ENCODE measurements at regions not wholly inside any gene's neighbourhood (a gene's known extent, or its start where the extent isn't known, plus 50 kb on each side); places are given as distances from the start of the nearest gene placed in this dataset.

DNA sequence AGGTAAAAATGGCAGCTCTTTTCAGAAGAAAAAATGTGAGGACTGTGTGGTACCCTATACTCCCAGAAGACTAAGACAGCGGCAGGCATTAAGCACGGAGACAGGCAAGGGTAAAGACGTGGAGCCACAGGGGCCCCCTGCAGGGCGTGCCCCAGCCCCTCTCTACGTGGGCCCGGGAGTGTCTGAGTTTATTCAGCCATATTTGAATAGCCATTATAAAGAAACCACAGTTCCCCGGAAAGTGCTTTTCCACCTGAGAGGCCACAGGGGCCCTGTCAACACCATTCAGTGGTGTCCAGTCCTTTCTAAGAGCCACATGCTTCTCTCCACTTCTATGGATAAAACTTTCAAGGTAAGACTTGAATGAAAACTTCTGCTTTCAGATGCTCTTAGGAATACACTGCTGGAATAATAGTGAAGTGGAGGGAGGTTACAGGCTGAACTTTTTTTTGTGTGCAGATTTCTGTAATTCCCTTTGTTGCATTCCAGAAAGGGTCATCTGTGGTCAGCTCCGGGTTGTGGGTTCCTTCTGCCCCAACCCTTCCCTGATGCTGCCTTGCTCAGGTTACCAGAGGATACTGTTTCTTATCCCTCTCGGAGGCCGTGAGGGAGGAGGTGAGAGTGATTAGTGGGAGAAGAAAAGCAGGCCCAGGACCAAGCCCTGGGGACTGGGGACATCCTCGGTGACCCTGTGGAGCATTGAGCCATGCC lies 58.4 kb downstream of the SLC25A47 start:
- Mint-ChIP-seq H3K4me3 (no peak overlapping the region), H3K27ac (no peak overlapping the region), H3K9me3 (no peaks in the 10 kb centered on the region), H3K27me3 (no peaks in the 10 kb centered on the region), H3K4me1 (ENCODE audit: low read depth in 2 of 2) (peaks cover 14 to 20% of the 10 kb centered on the region in 2 donors), H3K36me3 (no peaks in the 10 kb centered on the region)
- ATAC-seq: no peak
- DNase-seq (ENCODE audit: low spot score): no peak

DNA sequence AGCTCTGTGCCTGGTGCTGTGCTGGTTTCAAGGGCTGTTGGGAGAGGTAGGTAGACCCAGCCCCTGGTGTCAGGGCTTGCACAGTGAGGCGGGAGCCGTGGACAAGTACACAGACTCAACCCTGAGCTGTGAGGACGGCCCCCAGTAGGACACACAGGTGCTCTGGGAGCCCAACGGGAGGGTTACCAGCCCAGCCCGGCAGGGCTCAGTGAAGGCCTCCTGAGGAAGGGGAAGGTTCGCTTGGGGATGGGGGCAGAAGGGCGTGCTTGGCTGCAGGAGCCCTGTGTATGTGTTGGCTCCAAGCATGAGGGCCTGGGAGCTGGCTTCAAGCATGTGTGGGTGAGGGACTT lies 58.9 kb downstream of the SLC25A47 start:
- H3K36me3 Mint-ChIP-seq: no peaks in the 10 kb centered on the region
- no peaks in the 10 kb centered on the region for H3K9me3 Mint-ChIP-seq
- H3K27me3 Mint-ChIP-seq: no peaks in the 10 kb centered on the region
- H3K4me3 Mint-ChIP-seq: no peak overlapping the region
- ATAC-seq (no peak), DNase-seq (ENCODE audit: low spot score) (no peak)
- no peak overlapping the region for H3K27ac Mint-ChIP-seq
- H3K4me1 Mint-ChIP-seq (ENCODE audit: low read depth in 2 of 2): peaks cover 8 to 14% of the 10 kb centered on the region in 2 donors

DNA sequence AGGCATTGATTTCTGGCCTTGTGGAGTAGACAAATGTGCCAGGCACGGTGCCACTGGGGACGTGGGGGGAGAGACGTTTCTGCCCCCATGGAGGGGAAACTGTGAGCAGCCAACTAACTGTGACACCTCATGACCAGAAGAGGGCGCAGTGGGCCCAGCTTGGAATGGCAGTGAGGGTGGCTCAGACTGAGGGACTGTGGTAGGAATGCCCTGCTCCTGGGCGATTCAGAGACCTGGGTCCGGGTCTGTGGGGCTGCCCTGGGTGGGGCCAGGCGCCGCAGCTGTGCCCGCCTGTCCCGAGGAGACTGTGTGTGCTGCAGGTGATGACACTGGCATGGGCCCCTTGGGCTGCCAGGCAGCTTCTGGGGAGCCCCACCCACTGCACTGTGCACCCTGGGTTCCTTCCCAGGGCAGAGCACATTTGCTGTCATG lies 60.6 kb downstream of the SLC25A47 start:
- peaks cover 0 to 11% of the 10 kb centered on the region in 2 donors for H3K4me1 Mint-ChIP-seq (ENCODE audit: low read depth in 2 of 2)
- H3K9me3 Mint-ChIP-seq: no peaks in the 10 kb centered on the region
- peak overlapping the region in 1 of 2 donors; percentile 70 for H3K27ac Mint-ChIP-seq
- ATAC-seq (peak; percentile 70 to 87), DNase-seq (ENCODE audit: low spot score) (peak; percentile 80)
- H3K27me3 Mint-ChIP-seq: no peaks in the 10 kb centered on the region
- H3K4me3 Mint-ChIP-seq: no peak overlapping the region
- H3K36me3 Mint-ChIP-seq: no peaks in the 10 kb centered on the region

DNA sequence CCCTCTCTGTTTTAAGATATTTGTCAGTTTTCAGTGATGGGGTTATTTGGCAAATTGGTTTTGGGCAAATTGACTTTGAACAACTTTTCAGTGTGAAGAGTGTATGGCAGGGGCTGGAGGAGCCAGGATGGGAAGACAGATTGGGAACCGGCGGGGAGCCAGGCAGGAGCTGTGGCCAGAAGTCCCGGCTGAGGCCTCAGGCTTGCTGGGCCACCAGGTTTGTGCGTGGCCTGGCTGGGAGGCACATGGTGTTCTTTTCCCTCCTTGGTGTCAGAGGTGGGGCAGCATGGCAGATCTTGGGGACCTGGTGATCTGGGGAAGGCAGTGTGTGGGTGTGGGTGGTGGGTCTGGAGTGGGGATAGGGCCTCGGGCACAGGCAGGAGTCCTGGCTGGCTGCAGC lies 61.1 kb downstream of the SLC25A47 start:
- Mint-ChIP-seq H3K9me3 (no peaks in the 10 kb centered on the region), H3K27me3 (no peaks in the 10 kb centered on the region), H3K36me3 (no peaks in the 10 kb centered on the region), H3K4me3 (no peak overlapping the region), H3K27ac (peak overlapping the region in 1 of 2 donors; percentile 70), H3K4me1 (ENCODE audit: low read depth in 2 of 2) (peaks cover 0 to 11% of the 10 kb centered on the region in 2 donors)
- DNase-seq (ENCODE audit: low spot score): no peak
- no peak for ATAC-seq

DNA sequence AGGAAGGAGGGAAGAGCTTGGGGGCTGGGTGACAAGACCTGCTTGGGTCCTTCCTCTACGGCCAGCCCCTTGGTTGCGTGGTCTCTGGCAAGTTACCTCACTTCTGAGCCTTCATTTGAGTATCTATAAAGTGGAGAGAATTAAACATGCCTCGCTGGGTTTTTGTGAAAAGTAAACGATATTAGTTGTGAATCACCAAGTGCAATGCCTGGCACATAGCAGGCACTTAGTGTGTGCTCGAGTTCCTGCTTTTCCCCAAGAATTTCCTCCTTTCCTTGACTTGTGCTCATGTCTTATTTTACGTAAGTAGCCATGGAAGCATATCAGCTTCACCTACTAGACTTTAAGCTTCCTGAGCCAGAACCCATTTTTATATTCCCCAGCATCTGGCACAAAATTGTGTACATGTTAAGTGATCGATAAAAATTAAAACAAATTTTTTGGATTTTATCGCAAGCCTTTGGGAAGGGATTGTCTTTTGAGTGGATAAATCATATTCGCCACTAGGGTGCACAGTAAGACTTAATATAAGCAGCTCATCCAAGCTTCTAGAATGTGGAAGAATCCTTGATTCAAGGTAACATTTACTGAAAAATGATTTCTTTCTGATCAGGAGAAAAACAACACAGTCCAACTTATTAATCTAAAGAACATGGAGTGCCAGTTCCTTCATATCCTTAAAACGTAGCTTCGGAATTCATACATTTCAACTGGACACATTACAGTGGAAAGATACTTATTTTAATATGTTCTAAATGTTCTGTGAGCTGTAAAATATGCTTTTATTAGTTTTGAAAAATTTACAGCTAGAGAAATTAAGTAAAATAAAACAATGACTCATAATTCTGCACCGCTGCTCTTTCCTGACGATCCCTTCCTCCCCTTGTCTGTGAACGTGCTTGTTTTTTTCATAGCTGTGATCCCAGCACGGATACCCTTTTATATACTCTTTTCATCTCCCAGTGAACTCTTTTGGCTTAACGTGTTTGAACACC lies 62.0 kb downstream of the SLC25A47 start:
- Mint-ChIP-seq H3K27me3 (no peaks in the 10 kb centered on the region), H3K36me3 (no peaks in the 10 kb centered on the region), H3K27ac (no peak overlapping the region), H3K9me3 (no peaks in the 10 kb centered on the region), H3K4me3 (no peak overlapping the region), H3K4me1 (ENCODE audit: low read depth in 2 of 2) (peaks cover under 1 to 12% of the 10 kb centered on the region in 2 donors)
- DNase-seq (ENCODE audit: low spot score) (no peak), ATAC-seq (no peak)

DNA sequence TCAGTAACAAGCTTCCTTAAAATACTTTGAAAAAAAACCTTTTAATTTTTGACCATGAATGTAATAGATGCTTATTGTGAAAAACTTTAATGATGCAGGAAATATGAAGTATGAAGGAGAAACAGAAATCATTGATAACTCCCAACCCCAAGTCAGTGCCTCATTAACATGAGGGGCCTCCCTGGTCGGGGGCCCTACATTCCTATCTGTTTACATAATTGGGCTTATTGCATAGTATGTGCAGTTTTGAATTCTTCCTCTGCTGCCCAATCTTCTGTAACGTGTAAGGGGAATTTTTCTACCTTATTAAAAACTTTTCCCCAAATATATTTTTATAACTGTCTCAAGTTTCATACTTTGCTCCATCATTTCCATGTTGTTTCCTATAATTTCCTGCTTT lies 63.0 kb downstream of the SLC25A47 start:
- peaks cover 0 to 5% of the 10 kb centered on the region in 2 donors for H3K27me3 Mint-ChIP-seq
- no peaks in the 10 kb centered on the region for H3K36me3 Mint-ChIP-seq
- no peak overlapping the region for H3K27ac Mint-ChIP-seq
- H3K4me3 Mint-ChIP-seq: no peak overlapping the region
- ATAC-seq (no peak), DNase-seq (ENCODE audit: low spot score) (no peak)
- no peaks in the 10 kb centered on the region for H3K9me3 Mint-ChIP-seq
- peaks cover 11 to 16% of the 10 kb centered on the region in 2 donors for H3K4me1 Mint-ChIP-seq (ENCODE audit: low read depth in 2 of 2)

DNA sequence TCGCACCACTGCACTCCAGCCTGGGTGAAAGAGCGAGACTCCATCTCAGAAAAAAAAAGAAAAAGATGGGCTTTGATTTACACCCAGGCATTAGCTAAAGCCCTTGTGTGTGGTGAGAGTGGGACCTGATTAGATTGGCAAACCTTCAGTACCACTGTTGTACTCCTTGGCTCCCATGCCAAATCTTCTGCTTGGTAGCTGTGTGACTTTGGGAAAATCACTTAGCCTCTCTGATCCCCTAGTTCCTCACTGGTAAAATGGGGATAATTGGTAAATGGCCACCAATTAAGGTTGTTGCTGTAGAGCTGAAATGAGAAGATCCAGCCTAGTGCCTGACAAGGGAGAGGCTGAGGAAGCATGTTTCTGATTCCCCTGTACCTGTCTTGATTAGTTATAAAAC lies 63.7 kb downstream of the SLC25A47 start:
- Mint-ChIP-seq H3K27me3 (peaks cover 0 to 5% of the 10 kb centered on the region in 2 donors), H3K36me3 (no peaks in the 10 kb centered on the region), H3K9me3 (no peaks in the 10 kb centered on the region), H3K27ac (no peak overlapping the region), H3K4me1 (ENCODE audit: low read depth in 2 of 2) (peaks cover 16 to 18% of the 10 kb centered on the region in 2 donors), H3K4me3 (no peak overlapping the region)
- ATAC-seq: no peak
- DNase-seq (ENCODE audit: low spot score): no peak

DNA sequence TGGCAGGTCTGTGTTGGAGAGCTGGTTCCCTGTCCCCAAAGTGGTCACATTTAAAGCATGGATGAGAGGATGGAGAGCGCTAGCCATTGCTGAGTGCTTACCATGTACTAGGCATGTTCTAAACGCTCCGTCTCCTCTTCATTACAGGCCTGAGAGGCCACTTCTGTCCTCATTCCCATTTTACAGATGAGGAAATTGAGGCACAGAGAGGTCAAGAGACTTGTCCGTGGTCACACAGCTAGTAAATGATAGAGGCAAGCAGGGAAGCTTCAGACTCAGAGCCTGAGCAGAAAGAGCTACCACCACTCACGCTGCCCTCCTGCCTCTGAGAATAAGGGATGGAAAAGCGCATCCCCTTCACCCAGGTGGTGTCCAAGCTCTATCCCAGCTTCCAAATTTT lies 64.3 kb downstream of the SLC25A47 start:
- Mint-ChIP-seq H3K27me3 (peaks cover 0 to 5% of the 10 kb centered on the region in 2 donors), H3K4me3 (no peak overlapping the region), H3K4me1 (ENCODE audit: low read depth in 2 of 2) (peaks cover 20 to 21% of the 10 kb centered on the region in 2 donors), H3K36me3 (no peaks in the 10 kb centered on the region), H3K9me3 (no peaks in the 10 kb centered on the region), H3K27ac (no peak overlapping the region)
- ATAC-seq (no peak), DNase-seq (ENCODE audit: low spot score) (no peak)

DNA sequence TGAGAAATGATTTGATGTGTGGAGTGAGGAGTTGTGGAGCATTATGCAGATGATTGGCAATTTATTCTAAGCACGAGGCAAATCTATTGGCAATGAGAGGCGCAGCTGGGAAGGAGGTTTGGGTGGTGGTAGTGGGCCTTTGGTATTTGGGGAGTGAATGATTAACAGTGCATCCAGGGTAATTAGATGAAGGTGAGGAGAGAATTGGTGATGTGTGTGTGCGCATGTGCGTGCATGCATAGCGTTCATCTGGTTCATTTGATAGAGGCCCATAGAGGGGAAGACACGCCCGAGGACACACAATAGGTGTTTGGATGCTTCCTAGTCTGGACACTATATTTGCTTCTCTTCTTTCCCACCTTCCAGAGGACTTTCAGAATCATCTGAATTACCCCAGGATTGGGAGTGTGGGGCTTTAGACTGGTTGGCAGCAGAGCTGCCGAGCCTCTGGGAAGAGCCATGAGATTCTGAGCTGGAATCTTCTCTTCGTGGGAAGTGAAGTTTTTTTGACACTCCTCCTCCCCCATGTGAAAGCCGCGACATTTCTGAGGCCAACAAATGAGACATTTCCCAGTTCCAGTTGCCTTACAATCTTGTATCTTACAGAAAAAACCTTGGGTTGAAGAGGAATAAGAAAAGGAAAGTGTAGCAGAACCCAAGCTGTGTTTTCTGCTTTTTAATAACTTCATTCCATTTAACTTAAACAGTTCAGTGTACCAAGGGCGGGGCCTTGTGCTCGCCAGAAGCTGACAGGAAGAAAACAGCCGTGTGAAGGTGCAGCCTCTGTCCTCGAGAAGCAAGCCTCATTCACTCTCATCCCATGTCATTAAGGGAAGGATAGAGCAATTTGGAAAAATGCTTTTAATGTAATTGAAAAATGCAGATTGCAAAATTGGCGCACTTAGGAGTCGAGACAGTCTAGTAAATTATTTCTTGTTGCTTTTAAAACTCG lies 65.2 kb downstream of the SLC25A47 start:
- Mint-ChIP-seq H3K4me3 (no peak overlapping the region), H3K27ac (no peak overlapping the region), H3K27me3 (peaks cover 0 to 5% of the 10 kb centered on the region in 2 donors), H3K4me1 (ENCODE audit: low read depth in 2 of 2) (peaks cover 26 to 30% of the 10 kb centered on the region in 2 donors), H3K36me3 (no peaks in the 10 kb centered on the region), H3K9me3 (no peaks in the 10 kb centered on the region)
- DNase-seq (ENCODE audit: low spot score) (no peak), ATAC-seq (no peak)

DNA sequence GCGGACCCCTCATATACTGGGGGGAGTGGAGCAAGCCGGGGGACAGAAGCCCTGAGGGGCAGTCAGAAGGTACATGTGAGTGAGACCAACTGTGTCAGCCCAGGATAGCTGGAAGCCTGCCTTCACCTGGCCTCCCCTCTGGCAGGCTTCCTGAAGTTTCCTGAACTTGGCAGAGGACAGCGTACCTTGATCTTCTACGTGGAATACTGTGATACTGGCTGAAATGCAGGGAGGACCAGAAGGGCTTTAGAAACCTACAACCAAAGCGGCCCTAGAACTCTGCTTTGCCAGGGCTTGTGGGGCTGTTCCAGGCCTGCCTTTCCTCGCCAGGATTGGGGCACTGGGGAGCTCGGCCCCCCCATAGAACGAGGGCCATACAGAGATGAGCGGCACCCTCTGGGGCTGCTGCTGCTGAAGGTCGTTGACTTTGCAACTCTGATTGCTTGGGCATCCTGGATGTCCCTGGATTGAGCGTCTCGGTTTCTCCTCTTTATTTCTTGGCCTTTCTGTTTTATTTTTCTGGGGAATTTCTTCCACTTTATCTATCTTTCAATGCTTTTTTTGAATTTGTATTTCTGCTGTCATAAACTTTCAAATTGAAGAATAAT lies 66.5 kb downstream of the SLC25A47 start:
- no peaks in the 10 kb centered on the region for H3K9me3 Mint-ChIP-seq
- no peak overlapping the region for H3K27ac Mint-ChIP-seq
- no peak overlapping the region for H3K4me3 Mint-ChIP-seq
- peaks cover 0 to 5% of the 10 kb centered on the region in 2 donors for H3K27me3 Mint-ChIP-seq
- no peaks in the 10 kb centered on the region for H3K36me3 Mint-ChIP-seq
- peaks cover 31 to 42% of the 10 kb centered on the region in 2 donors for H3K4me1 Mint-ChIP-seq (ENCODE audit: low read depth in 2 of 2)
- ATAC-seq (no peak), DNase-seq (ENCODE audit: low spot score) (no peak)

DNA sequence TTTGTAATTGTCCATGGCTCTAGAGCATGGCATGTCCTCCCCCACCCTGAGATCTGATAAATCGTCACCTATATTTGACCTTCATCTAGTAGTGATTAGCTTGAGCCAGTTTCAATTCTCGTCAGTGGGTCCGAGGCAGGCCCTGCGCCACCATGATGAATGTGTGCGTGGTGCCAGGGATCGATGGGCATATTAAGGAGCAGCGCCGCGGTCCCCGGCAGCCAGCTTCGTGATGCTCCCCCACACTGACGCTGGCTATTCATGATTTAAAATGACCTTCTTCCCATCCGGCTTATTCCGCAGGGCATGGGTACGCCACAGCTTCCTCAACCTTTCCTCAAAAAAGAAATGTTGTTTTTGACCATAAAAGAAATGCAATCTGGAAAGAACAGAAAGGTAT lies 68.0 kb downstream of the SLC25A47 start:
- Mint-ChIP-seq H3K4me1 (ENCODE audit: low read depth in 2 of 2) (peaks cover 31 to 44% of the 10 kb centered on the region in 2 donors), H3K9me3 (no peaks in the 10 kb centered on the region), H3K27ac (no peak overlapping the region), H3K4me3 (no peak overlapping the region), H3K27me3 (peaks cover 0 to 5% of the 10 kb centered on the region in 2 donors), H3K36me3 (no peaks in the 10 kb centered on the region)
- ATAC-seq (no peak), DNase-seq (ENCODE audit: low spot score) (no peak)

DNA sequence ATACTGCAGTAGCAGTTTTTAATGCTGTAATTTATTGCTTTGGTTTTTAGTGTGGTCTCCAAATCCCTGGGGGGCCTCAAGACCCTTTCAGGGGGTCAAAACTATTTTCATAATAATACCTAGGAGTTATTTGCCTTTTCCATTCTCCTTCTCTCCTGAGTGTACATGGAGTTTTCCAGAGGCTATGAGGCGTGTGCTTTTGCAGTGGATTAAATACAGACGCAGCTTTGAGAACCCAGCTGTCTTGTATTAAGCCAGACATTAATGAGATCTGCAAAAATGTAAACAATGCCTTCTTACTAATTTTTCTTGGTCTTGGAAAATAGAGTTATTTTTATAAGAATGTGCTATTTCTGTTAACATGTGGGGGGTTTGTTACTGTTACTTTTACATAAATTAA lies 68.6 kb downstream of the SLC25A47 start:
- no peak for ATAC-seq
- H3K27me3 Mint-ChIP-seq: peaks cover 0 to 5% of the 10 kb centered on the region in 2 donors
- no peak overlapping the region for H3K4me3 Mint-ChIP-seq
- H3K27ac Mint-ChIP-seq: no peak overlapping the region
- H3K36me3 Mint-ChIP-seq: no peaks in the 10 kb centered on the region
- no peaks in the 10 kb centered on the region for H3K9me3 Mint-ChIP-seq
- H3K4me1 Mint-ChIP-seq (ENCODE audit: low read depth in 2 of 2): peaks cover 31 to 44% of the 10 kb centered on the region in 2 donors
- DNase-seq (ENCODE audit: low spot score): no peak

DNA sequence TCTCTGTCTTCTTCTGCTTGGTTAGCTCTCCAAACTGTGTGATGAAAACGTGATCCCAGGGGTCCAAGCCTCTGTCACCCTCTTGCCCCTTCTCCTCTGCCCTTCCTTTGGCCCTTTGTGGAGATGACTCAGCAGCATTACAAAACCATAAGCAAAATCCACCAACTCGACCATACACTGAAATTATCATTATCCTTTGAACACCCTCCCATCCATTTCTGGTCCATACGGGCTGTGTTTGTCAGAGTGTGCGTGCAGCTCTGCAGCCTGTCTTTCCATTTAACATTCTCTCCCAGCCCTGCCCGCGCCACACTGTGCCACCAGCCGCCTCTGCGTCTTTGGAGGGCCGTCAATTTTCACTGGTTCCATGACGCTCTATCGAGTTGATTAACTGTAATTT lies 69.2 kb downstream of the SLC25A47 start:
- H3K4me1 Mint-ChIP-seq (ENCODE audit: low read depth in 2 of 2): peaks cover 33 to 44% of the 10 kb centered on the region in 2 donors
- ATAC-seq (no peak), DNase-seq (ENCODE audit: low spot score) (no peak)
- H3K4me3 Mint-ChIP-seq: peak overlapping the region; percentile 11
- H3K36me3 Mint-ChIP-seq: no peaks in the 10 kb centered on the region
- H3K9me3 Mint-ChIP-seq: no peaks in the 10 kb centered on the region
- peaks cover 0 to 7% of the 10 kb centered on the region in 2 donors for H3K27me3 Mint-ChIP-seq
- H3K27ac Mint-ChIP-seq: no peak overlapping the region
